H54 (cell line): ENCODE measurements at regions not wholly inside any gene's neighbourhood (a gene's known extent, or its start where the extent isn't known, plus 50 kb on each side); places are given as distances from the start of the nearest gene placed in this dataset.
A peak's percentile ranks its signal among the peaks of the same experiment; 100 is the strongest.

Experiments used
- DNase-seq: peaks from one replicate; pipeline ENCODE4 v3.0.0; 2011; ENCODE audit warnings: low spot score, mixed read lengths; ENCODE audit not compliant: insufficient read length
- FAIRE-seq: peaks from 3 replicates; lab custom pipeline; 2011; peaks lifted over from hg19 to GRCh38; lab: Jason Lieb, UNC
- POLR2A ChIP-seq: IDR thresholded peaks from 2 replicates; pipeline ENCODE4 v1.6.1; 2011; ENCODE audit warnings: low read depth, mild to moderate bottlenecking, low read length

- no peak for TF ChIP-seq POLR2A
- FAIRE-seq (no peak), DNase-seq (no peak)
These were observed 251.3 kb upstream of the GRAMD2B start for GRCh38 chr5:126171916-126172315.

- FAIRE-seq (no peak), DNase-seq (no peak)
- no peak for TF ChIP-seq POLR2A
These were observed 250.4 kb upstream of the GRAMD2B start for GRCh38 chr5:126172812-126173211.

GRCh38 chr5:126178521-126178920 lies 244.7 kb upstream of the GRAMD2B start:
- no peak for DNase-seq
- FAIRE-seq, result no peak
- no peak for TF ChIP-seq POLR2A

GRCh38 chr5:126182971-126183695 lies 240.1 kb upstream of the GRAMD2B start:
- FAIRE-seq (no peak), DNase-seq (no peak)
- no peak for TF ChIP-seq POLR2A

- TF ChIP-seq POLR2A, result no peak
- FAIRE-seq, result no peak
- DNase-seq, result no peak
These were observed 238.7 kb upstream of the GRAMD2B start for GRCh38 chr5:126184474-126184873.

- DNase-seq (no peak), FAIRE-seq (no peak)
- no peak for TF ChIP-seq POLR2A
These were observed 237.0 kb upstream of the GRAMD2B start for GRCh38 chr5:126186210-126186609.

- FAIRE-seq (peak; percentile 38), DNase-seq (no peak)
These were observed 234.4 kb upstream of the GRAMD2B start for GRCh38 chr5:126188804-126189203.

GRCh38 chr5:126189231-126189630 lies 234.0 kb upstream of the GRAMD2B start:
- FAIRE-seq, result no peak
- no peak for TF ChIP-seq POLR2A
- DNase-seq, result no peak

More at GRCh38 chr5:126188804-126189203, 234.4 kb upstream of the GRAMD2B start:
- TF ChIP-seq POLR2A, result no peak

GRCh38 chr5:126189862-126190261 lies 233.3 kb upstream of the GRAMD2B start:
- no peak for FAIRE-seq
- no peak for TF ChIP-seq POLR2A
- no peak for DNase-seq

- no peak for TF ChIP-seq POLR2A
- FAIRE-seq (no peak), DNase-seq (no peak)
These were observed 231.0 kb upstream of the GRAMD2B start for GRCh38 chr5:126192226-126192625.

GRCh38 chr5:126195410-126196100 lies 227.7 kb upstream of the GRAMD2B start:
- no peak for TF ChIP-seq POLR2A
- no peak for DNase-seq

GRCh38 chr5:126198531-126198930 lies 224.7 kb upstream of the GRAMD2B start:
- FAIRE-seq, result no peak
- TF ChIP-seq POLR2A, result no peak
- DNase-seq, result no peak

More at GRCh38 chr5:126195410-126196100, 227.7 kb upstream of the GRAMD2B start:
- no peak for FAIRE-seq

- FAIRE-seq (no peak), DNase-seq (no peak)
- TF ChIP-seq POLR2A, result no peak
These were observed 223.7 kb upstream of the GRAMD2B start for GRCh38 chr5:126199467-126199866.

- DNase-seq, result no peak
- FAIRE-seq, result no peak
- no peak for TF ChIP-seq POLR2A
These were observed 214.5 kb upstream of the GRAMD2B start for GRCh38 chr5:126208691-126209090.

GRCh38 chr5:126210955-126211354 lies 212.3 kb upstream of the GRAMD2B start:
- no peak for TF ChIP-seq POLR2A
- no peak for FAIRE-seq

GRCh38 chr5:126219616-126220015 lies 203.6 kb upstream of the GRAMD2B start:
- DNase-seq, result no peak
- TF ChIP-seq POLR2A, result no peak
- FAIRE-seq, result no peak

More at GRCh38 chr5:126210955-126211354, 212.3 kb upstream of the GRAMD2B start:
- DNase-seq, result no peak
